HepG2 (cell line): ENCODE measurements at regions not wholly inside any gene's neighbourhood (a gene's known extent, or its start where the extent isn't known, plus 50 kb on each side); places are given as distances from the start of the nearest gene placed in this dataset.

Experiments used
- ARID2 ChIP-seq: sonication (generic); formaldehyde crosslinking; IDR thresholded peaks from 2 replicates; pipeline ENCODE4 v1.8.1; 2022; ENCODE audit warnings: mild to moderate bottlenecking, missing genetic modification reagents, borderline replicate concordance
- MAX ChIP-seq: IDR thresholded peaks from 2 replicates; pipeline ENCODE4 v1.6.1; 2012; ENCODE audit warnings: inconsistent platforms
- POLR2A ChIP-seq, 2 experiments: IDR thresholded peaks; 2 replicates each; pipeline ENCODE4 v1.6.1; 2011; ENCODE audit warnings: low read depth in 2 of 2, low read length in 2 of 2, mild to moderate bottlenecking in 1 of 2, moderate library complexity in 1 of 2; ENCODE audit not compliant: insufficient read depth in 1 of 2
- TAF1 ChIP-seq: sonication (generic); formaldehyde crosslinking; IDR thresholded peaks from 2 replicates; pipeline ENCODE4 v1.4.0; 2020; ENCODE audit warnings: missing genetic modification reagents
- ZNF792 ChIP-seq: IDR thresholded peaks from 2 replicates; pipeline ENCODE4 v1.6.1; 2016
- ZNF841 ChIP-seq: sonication (generic); formaldehyde crosslinking; IDR thresholded peaks from 2 replicates; pipeline ENCODE4 v1.8.1; 2023; ENCODE audit warnings: missing genetic modification reagents, borderline replicate concordance
- ZZZ3 ChIP-seq: sonication (generic); formaldehyde crosslinking; IDR thresholded peaks from 2 replicates; pipeline ENCODE4 v1.4.0; 2020; ENCODE audit warnings: missing genetic modification reagents, mild to moderate bottlenecking, borderline replicate concordance
- TF ChIP-seq, protein P1 (sequence below), 2 experiments: sonication (generic) in 1 of 2; formaldehyde crosslinking in 1 of 2; IDR thresholded peaks; 2 replicates each; pipeline versions ENCODE4 v1.4.0 to v1.6.1; 2016 to 2020; ENCODE audit warnings: borderline replicate concordance in 1 of 2, low read depth in 1 of 2, mild to moderate bottlenecking in 1 of 2, missing genetic modification reagents in 1 of 2

DNA sequence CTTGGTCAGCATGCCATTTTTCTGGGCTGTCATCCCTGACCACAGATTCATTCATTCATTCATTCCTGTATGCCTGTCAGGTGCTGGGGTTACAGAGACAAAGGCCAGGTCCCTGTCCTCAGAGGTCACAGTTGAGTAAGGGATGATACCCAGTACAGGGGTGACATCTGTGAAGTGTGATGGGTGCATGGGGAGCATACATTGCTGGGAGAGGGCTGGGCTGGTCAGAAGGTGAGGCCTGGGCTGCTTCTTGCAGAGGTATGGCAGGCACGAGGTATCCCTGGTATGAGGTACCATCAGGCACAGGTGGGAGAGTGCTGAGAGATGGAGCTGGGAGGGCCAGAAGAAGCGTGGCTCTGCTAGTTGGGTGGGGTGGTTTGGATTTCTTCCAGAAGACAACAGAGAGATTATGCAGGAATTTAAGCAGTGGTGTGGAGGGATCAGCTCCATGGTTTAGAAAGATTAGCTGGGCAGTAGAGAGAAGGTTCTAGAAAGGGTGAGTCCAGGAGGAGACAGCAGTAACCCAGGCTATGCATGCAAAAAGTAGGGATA is 181.9 kb upstream of the HAAO start:
- TF ChIP-seq TAF1 (CRISPR knock-in tag) (no peak), ZNF841 (no peak), POLR2A (IDR thresholded peaks at IDR 0.05; ENCODE audit: insufficient read depth in 1 of 2, low read depth in 2 of 2, low read length in 2 of 2) (no peak), ZZZ3 (CRISPR knock-in tag) (no peak), ARID2 (CRISPR knock-in tag) (no peak), MAX (no peak), ZNF792 (CRISPR knock-in tag) (no peak)
- TF ChIP-seq, protein P1, sequence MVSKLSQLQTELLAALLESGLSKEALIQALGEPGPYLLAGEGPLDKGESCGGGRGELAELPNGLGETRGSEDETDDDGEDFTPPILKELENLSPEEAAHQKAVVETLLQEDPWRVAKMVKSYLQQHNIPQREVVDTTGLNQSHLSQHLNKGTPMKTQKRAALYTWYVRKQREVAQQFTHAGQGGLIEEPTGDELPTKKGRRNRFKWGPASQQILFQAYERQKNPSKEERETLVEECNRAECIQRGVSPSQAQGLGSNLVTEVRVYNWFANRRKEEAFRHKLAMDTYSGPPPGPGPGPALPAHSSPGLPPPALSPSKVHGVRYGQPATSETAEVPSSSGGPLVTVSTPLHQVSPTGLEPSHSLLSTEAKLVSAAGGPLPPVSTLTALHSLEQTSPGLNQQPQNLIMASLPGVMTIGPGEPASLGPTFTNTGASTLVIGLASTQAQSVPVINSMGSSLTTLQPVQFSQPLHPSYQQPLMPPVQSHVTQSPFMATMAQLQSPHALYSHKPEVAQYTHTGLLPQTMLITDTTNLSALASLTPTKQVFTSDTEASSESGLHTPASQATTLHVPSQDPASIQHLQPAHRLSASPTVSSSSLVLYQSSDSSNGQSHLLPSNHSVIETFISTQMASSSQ (IDR thresholded peaks at IDR 0.05; ENCODE audit: low read depth), result no peak
- TF ChIP-seq, protein P1 (CRISPR knock-in tag; IDR thresholded peaks at IDR 0.05; ENCODE audit: borderline replicate concordance), result no peak
